Choroid plexus epithelial cell (primary cell): ENCODE measurements at regions not wholly inside any gene's neighbourhood (a gene's known extent, or its start where the extent isn't known, plus 50 kb on each side); places are given as distances from the start of the nearest gene placed in this dataset.

Source experiments
- DNase-seq: peaks from one replicate; pipeline ENCODE4 v3.0.0-alpha.2; 2010; ENCODE audit warnings: low read depth
- H3K4me3 ChIP-seq: 2 replicates; pipeline ENCODE4 v1.5.1; 2011; ENCODE audit warnings: low read depth, mild to moderate bottlenecking, control low read depth, low read length, moderate library complexity
- CTCF ChIP-seq: conservative IDR thresholded peaks from 2 replicates; pipeline ENCODE4 v1.5.1; 2011; ENCODE audit warnings: low read depth, mild to moderate bottlenecking, control low read depth, inconsistent platforms, low read length, moderate library complexity

DNA sequence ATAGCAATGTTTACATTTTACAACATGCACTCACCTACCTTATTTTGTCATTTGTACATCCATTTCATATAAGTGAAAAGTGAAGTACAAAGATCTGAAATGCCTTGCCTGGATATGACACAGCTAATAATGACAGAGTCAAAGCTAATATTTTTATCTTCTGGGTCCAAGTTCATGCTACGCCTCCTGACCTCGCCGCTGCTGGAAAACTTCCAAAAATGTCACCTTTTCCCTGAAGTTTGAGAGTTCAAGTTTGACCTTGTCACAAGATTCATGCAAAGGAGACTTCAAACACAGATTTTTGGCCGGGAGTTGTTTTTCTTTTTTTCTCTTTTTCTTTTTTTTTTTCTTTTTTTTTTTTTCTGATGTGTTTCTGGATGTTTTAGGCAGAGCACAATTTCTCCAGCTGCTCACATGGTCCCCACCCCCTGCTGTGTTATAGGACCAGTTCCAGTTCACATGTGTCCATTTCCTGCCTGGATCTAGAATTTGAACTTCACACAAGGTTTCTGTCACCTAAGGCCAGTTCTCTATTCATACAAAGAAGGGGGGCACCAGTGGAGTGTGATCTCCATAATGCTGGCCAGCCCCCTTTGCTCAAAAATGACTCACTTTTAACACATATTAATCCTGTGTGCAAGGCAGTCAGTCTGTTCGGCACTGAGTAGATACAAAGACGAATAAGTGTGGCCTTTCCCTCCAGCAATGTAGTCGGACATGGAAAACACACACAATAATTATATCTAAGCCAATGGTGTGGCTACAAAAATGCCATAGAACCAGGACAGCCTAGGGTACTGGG lies 546.8 kb downstream of the BUD13 start:
- no peak overlapping the region for H3K4me3 ChIP-seq
- no peak for DNase-seq
- no peak for TF ChIP-seq CTCF

DNA sequence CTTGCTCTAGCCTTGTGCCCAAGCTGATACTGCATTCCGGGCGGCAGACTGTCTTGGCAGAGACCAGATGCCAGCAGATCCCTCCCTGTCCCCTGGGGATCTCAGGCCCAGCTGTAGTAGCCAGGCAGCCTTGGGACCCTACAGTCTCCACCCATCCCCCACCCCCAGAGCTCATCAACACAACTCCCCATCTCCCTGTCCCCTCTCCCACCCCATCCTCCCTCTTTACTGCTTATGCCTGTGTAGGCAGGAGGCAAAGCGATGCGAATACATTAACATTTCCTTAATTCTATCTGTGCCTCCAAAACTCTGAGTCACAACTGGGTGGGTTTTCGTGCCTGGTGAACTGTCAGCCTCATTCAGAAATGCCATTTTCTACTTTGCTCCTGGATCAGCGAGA lies 547.6 kb downstream of the BUD13 start:
- no peak for DNase-seq
- no peak for TF ChIP-seq CTCF
- no peak overlapping the region for H3K4me3 ChIP-seq

GRCh38 chr11:116224889-116225200 lies 547.9 kb downstream of the BUD13 start:
- no peak for DNase-seq
- TF ChIP-seq CTCF = no peak
- H3K4me3 ChIP-seq = no peak overlapping the region

GRCh38 chr11:116224154-116224888 lies 548.5 kb downstream of the BUD13 start:
- TF ChIP-seq CTCF = peak; percentile 75
- DNase-seq = peak; percentile 43
- H3K4me3 ChIP-seq = no peak overlapping the region

DNA sequence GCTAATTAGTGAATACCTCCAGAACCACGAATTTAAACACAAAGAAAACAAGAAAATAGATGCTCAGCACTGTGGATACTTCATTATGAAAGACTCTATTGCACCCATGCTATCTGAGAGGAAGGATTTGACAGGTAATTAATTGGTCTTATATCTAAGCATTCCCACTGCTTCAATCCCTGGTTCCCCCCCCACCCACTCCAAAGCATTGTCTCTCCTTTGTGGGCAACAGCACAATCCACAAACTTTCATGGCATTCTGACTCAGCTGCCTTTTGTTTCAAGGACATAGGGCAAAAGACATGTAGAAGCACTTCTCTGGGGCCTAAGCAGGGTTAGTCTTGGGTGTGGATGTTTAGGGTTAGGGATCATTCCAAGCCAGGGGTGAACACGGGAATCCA lies 551.4 kb downstream of the BUD13 start:
- no peak for DNase-seq
- no peak for TF ChIP-seq CTCF
- no peak overlapping the region for H3K4me3 ChIP-seq

DNA sequence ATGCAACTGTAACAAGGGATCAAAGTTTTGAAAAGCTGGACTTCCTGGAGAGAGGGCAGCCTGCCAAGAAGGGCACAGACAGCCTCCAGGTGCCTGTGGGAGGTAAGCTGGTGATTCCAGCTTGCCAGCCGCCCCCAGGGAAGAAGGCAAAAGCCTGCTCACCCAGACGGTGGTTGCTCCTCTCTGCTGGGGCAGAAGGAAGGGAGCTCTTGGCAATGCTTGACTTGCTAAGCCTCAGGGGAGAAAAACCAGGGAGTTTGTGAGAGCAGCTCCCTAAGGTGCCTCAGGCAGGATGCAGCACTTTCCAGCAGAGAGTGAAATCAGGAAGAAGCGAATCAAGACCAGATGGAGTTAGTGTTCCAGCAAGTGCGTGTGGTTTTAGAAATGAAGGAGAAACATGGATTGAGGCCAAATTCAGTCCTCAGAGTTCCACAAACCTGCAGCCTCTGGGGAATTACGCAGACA lies 553.6 kb downstream of the BUD13 start:
- TF ChIP-seq CTCF = no peak
- no peak overlapping the region for H3K4me3 ChIP-seq
- DNase-seq = no peak

- no peak overlapping the region for H3K4me3 ChIP-seq
- TF ChIP-seq CTCF = no peak
- no peak for DNase-seq
Measured at GRCh38 chr11:116217441-116217840, 555.3 kb downstream of the BUD13 start.
